SHP77 treated with DMSO at 0.1 percent for 48 hours (cell line): ENCODE measurements at regions not wholly inside any gene's neighbourhood (a gene's known extent, or its start where the extent isn't known, plus 50 kb on each side); places are given as distances from the start of the nearest gene placed in this dataset.

Experiments used
- DNase-seq: peaks from one replicate; lab custom pipeline; 2025; lab: John Stamatoyannopoulos, UW

- DNase-seq = no peak
Observed at GRCh38 chr2:30341500-30342267, 105.4 kb upstream of the LCLAT1 start.

- DNase-seq = no peak
Observed at GRCh38 chr2:30346471-30347169, 100.4 kb upstream of the LCLAT1 start.

- no peak for DNase-seq
Observed at GRCh38 chr2:30348825-30349224, 98.2 kb upstream of the LCLAT1 start.

- DNase-seq = no peak
Observed at GRCh38 chr2:30349691-30350090, 97.4 kb upstream of the LCLAT1 start.

GRCh38 chr2:30351116-30351515, 95.9 kb upstream of the LCLAT1 start:
- DNase-seq = no peak

GRCh38 chr2:30351949-30352348, 95.1 kb upstream of the LCLAT1 start:
- DNase-seq = no peak

- no peak for DNase-seq
Observed at GRCh38 chr2:30354150-30354549, 92.9 kb upstream of the LCLAT1 start.

- no peak for DNase-seq
Observed at GRCh38 chr2:30354621-30355020, 92.4 kb upstream of the LCLAT1 start.

- DNase-seq = no peak
Observed at GRCh38 chr2:30355306-30355705, 91.7 kb upstream of the LCLAT1 start.

GRCh38 chr2:30356071-30356470, 91.0 kb upstream of the LCLAT1 start:
- DNase-seq = no peak

GRCh38 chr2:30356776-30357175, 90.3 kb upstream of the LCLAT1 start:
- DNase-seq = no peak

GRCh38 chr2:30358351-30358750, 88.7 kb upstream of the LCLAT1 start:
- no peak for DNase-seq

GRCh38 chr2:30358842-30359241, 88.2 kb upstream of the LCLAT1 start:
- DNase-seq = no peak

- DNase-seq = no peak
Observed at GRCh38 chr2:30359644-30360167, 87.3 kb upstream of the LCLAT1 start.

- no peak for DNase-seq
Observed at GRCh38 chr2:30361751-30362394, 85.2 kb upstream of the LCLAT1 start.

- DNase-seq = no peak
Observed at GRCh38 chr2:30362468-30363081, 84.5 kb upstream of the LCLAT1 start.

GRCh38 chr2:30363406-30363805, 83.6 kb upstream of the LCLAT1 start:
- DNase-seq = no peak

GRCh38 chr2:30365201-30365600, 81.8 kb upstream of the LCLAT1 start:
- DNase-seq = no peak

- DNase-seq = no peak
Observed at GRCh38 chr2:30366199-30366691, 80.8 kb upstream of the LCLAT1 start.

GRCh38 chr2:30367232-30368070, 79.6 kb upstream of the LCLAT1 start:
- no peak for DNase-seq

GRCh38 chr2:30368258-30368657, 78.8 kb upstream of the LCLAT1 start:
- no peak for DNase-seq
